DMS 273 (cell line): ENCODE measurements at regions not wholly inside any gene's neighbourhood (a gene's known extent, or its start where the extent isn't known, plus 50 kb on each side); places are given as distances from the start of the nearest gene placed in this dataset.
A peak's percentile ranks its signal among the peaks of the same experiment; 100 is the strongest.

Source experiments
- DNase-seq: peaks from one replicate; lab custom pipeline; 2025; ENCODE audit not compliant: unreplicated experiment; lab: John Stamatoyannopoulos, UW

GRCh38 chr10:112871021-112871420 is 79.0 kb upstream of the TCF7L2 start:
- DNase-seq: no peak

- peak; percentile 26 for DNase-seq
Measured at GRCh38 chr10:112872728-112873127, 77.3 kb upstream of the TCF7L2 start.

- no peak for DNase-seq
Measured at GRCh38 chr10:112873541-112873940, 76.5 kb upstream of the TCF7L2 start.

GRCh38 chr10:112874982-112875381 is 75.1 kb upstream of the TCF7L2 start:
- no peak for DNase-seq

GRCh38 chr10:112875476-112876267 is 74.4 kb upstream of the TCF7L2 start:
- no peak for DNase-seq

- no peak for DNase-seq
Measured at GRCh38 chr10:112880633-112881530, 69.2 kb upstream of the TCF7L2 start.

GRCh38 chr10:112883360-112884178 is 66.5 kb upstream of the TCF7L2 start:
- no peak for DNase-seq

- DNase-seq: no peak
Measured at GRCh38 chr10:112884179-112884504, 65.9 kb upstream of the TCF7L2 start.

- DNase-seq: no peak
Measured at GRCh38 chr10:112886463-112886862, 63.6 kb upstream of the TCF7L2 start.

- no peak for DNase-seq
Measured at GRCh38 chr10:112887968-112888367, 62.1 kb upstream of the TCF7L2 start.

GRCh38 chr10:112895292-112895691 is 54.8 kb upstream of the TCF7L2 start:
- DNase-seq: no peak

- peak; percentile 2 for DNase-seq
Measured at GRCh38 chr10:112896273-112896672, 53.8 kb upstream of the TCF7L2 start.

- DNase-seq: no peak
Measured at GRCh38 chr10:112896722-112897121, 53.3 kb upstream of the TCF7L2 start.

GRCh38 chr10:112898540-112899390 is 51.3 kb upstream of the TCF7L2 start:
- no peak for DNase-seq

- DNase-seq: no peak
Measured at GRCh38 chr10:112899391-112900065, 50.5 kb upstream of the TCF7L2 start.
